Type B pancreatic cell (in vitro differentiated cells): ENCODE measurements at regions not wholly inside any gene's neighbourhood (a gene's known extent, or its start where the extent isn't known, plus 50 kb on each side); places are given as distances from the start of the nearest gene placed in this dataset.

ENCODE experiments used
- DNase-seq: peaks from one replicate; pipeline ENCODE4 v3.0.0; 2021; ENCODE audit warnings: mixed read lengths; ENCODE audit not compliant: unreplicated experiment; ENCODE audit errors: extremely low spot score
- H3K27ac Mint-ChIP-seq: 2 replicates; pipeline ENCODE4 v1.8.0; 2021; ENCODE audit warnings: mild to moderate bottlenecking, mixed read lengths
- H3K27me3 Mint-ChIP-seq: 2 replicates; pipeline ENCODE4 v1.8.0; 2021; ENCODE audit warnings: mixed read lengths
- H3K36me3 Mint-ChIP-seq: 2 replicates; pipeline ENCODE4 v1.8.0; 2021; ENCODE audit warnings: mixed read lengths
- H3K4me1 Mint-ChIP-seq: one replicate; pipeline ENCODE4 v1.8.0; 2021; ENCODE audit warnings: mixed read lengths; ENCODE audit not compliant: unreplicated experiment
- H3K4me3 Mint-ChIP-seq: 2 replicates; pipeline ENCODE4 v1.8.0; 2021; ENCODE audit warnings: mild to moderate bottlenecking, mixed read lengths
- H3K9me3 Mint-ChIP-seq: 2 replicates; pipeline ENCODE4 v1.8.0; 2021; ENCODE audit warnings: mixed read lengths
- CTCF ChIP-seq: fragments of 200-600 bp; sonication (generic); conservative IDR thresholded peaks from 2 replicates; pipeline ENCODE4 v1.5.0; 2021; ENCODE audit warnings: antibody characterized with exemption, mild to moderate bottlenecking

DNA sequence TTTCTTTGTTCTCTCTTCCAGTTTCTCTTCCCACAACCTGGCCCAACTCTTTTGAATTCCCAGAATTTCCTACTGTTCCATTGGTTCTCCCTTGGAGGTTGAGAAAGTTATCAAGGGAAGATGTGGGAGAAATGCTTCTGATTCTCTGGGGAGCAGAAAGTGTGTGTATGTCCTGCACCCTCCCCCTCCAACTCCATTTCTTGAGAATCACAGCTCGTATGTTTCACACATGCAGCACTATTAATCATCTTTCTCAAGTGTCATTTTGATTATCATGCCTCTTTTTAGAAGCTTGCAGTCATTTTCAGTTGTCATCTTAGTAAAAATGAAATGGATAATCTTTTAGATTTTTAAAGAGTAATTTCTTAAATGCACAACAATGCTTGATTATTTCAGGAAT is 296.8 kb upstream of the SLC39A10 start:
- Mint-ChIP-seq H3K4me3 (no peak overlapping the region), H3K27ac (no peak overlapping the region), H3K4me1 (no peaks in the 10 kb centered on the region), H3K27me3 (no peaks in the 10 kb centered on the region), H3K9me3 (peaks cover 22% of the 10 kb centered on the region), H3K36me3 (no peaks in the 10 kb centered on the region)
- no peak for TF ChIP-seq CTCF
- DNase-seq: no peak

- no peak for DNase-seq
- Mint-ChIP-seq H3K4me1 (no peaks in the 10 kb centered on the region), H3K36me3 (no peaks in the 10 kb centered on the region), H3K4me3 (no peak overlapping the region), H3K27me3 (no peaks in the 10 kb centered on the region), H3K27ac (no peak overlapping the region), H3K9me3 (peaks cover 14% of the 10 kb centered on the region)
- TF ChIP-seq CTCF: no peak
Observed at GRCh38 chr2:195359043-195359735, 297.8 kb upstream of the SLC39A10 start.

GRCh38 chr2:195356920-195357440 is 300.0 kb upstream of the SLC39A10 start:
- TF ChIP-seq CTCF: no peak
- DNase-seq: no peak
- no peak overlapping the region for H3K4me3 Mint-ChIP-seq
- H3K27ac Mint-ChIP-seq: no peak overlapping the region
- H3K4me1 Mint-ChIP-seq: no peaks in the 10 kb centered on the region
- H3K36me3 Mint-ChIP-seq: no peaks in the 10 kb centered on the region
- no peaks in the 10 kb centered on the region for H3K27me3 Mint-ChIP-seq
- peaks cover 8% of the 10 kb centered on the region for H3K9me3 Mint-ChIP-seq

GRCh38 chr2:195356026-195356425 is 301.0 kb upstream of the SLC39A10 start:
- H3K36me3 Mint-ChIP-seq: no peaks in the 10 kb centered on the region
- peaks cover 8% of the 10 kb centered on the region for H3K9me3 Mint-ChIP-seq
- TF ChIP-seq CTCF: no peak
- no peak overlapping the region for H3K4me3 Mint-ChIP-seq
- no peaks in the 10 kb centered on the region for H3K27me3 Mint-ChIP-seq
- no peaks in the 10 kb centered on the region for H3K4me1 Mint-ChIP-seq
- no peak for DNase-seq
- H3K27ac Mint-ChIP-seq: no peak overlapping the region

- H3K4me3 Mint-ChIP-seq: no peak overlapping the region
- peaks cover 13% of the 10 kb centered on the region for H3K9me3 Mint-ChIP-seq
- no peaks in the 10 kb centered on the region for H3K36me3 Mint-ChIP-seq
- H3K27me3 Mint-ChIP-seq: no peaks in the 10 kb centered on the region
- no peak overlapping the region for H3K27ac Mint-ChIP-seq
- H3K4me1 Mint-ChIP-seq: no peaks in the 10 kb centered on the region
- DNase-seq: no peak
- TF ChIP-seq CTCF: no peak
Observed at GRCh38 chr2:195352581-195352980, 304.4 kb upstream of the SLC39A10 start.
